ENCODE measurements at regions not wholly inside any gene's neighbourhood (a gene's known extent, or its start where the extent isn't known, plus 50 kb on each side); places are given as distances from the start of the nearest gene placed in this dataset.
"Not testable (repeated sequence)": the region's sequence is repeated elsewhere in the genome, so short reads cannot be mapped to it uniquely, and the experiment has no call there.

- Mint-ChIP-seq H3K4me3 (ENCODE audit: unreplicated experiment) (no peak overlapping the region), H3K27me3 (ENCODE audit: unreplicated experiment) (peaks cover 12% of the 10 kb centered on the region), H3K27ac (ENCODE audit: unreplicated experiment) (peak overlapping the region; percentile 77), H3K36me3 (ENCODE audit: unreplicated experiment) (no peaks in the 10 kb centered on the region), H3K9me3 (ENCODE audit: unreplicated experiment) (peaks cover 3% of the 10 kb centered on the region), H3K4me1 (ENCODE audit: unreplicated experiment) (peaks cover 26% of the 10 kb centered on the region)
- no peak for DNase-seq (ENCODE audit: extremely low spot score, unreplicated experiment)
- TF ChIP-seq CTCF (IDR thresholded peaks at IDR 0.05) = no peak
Measured at GRCh38 chr1:65082346-65083040, 65.5 kb upstream of the AK4 start.

GRCh38 chr1:65083263-65083896 is 64.6 kb upstream of the AK4 start:
- TF ChIP-seq CTCF (IDR thresholded peaks at IDR 0.05) = no peak
- H3K9me3 Mint-ChIP-seq (ENCODE audit: unreplicated experiment) = peaks cover 7% of the 10 kb centered on the region
- peak overlapping the region; percentile 77 for H3K27ac Mint-ChIP-seq (ENCODE audit: unreplicated experiment)
- DNase-seq (ENCODE audit: extremely low spot score, unreplicated experiment) = no peak
- peaks cover 26% of the 10 kb centered on the region for H3K4me1 Mint-ChIP-seq (ENCODE audit: unreplicated experiment)
- no peak overlapping the region for H3K4me3 Mint-ChIP-seq (ENCODE audit: unreplicated experiment)
- H3K36me3 Mint-ChIP-seq (ENCODE audit: unreplicated experiment) = no peaks in the 10 kb centered on the region
- peaks cover 17% of the 10 kb centered on the region for H3K27me3 Mint-ChIP-seq (ENCODE audit: unreplicated experiment)

- no peak for TF ChIP-seq CTCF (IDR thresholded peaks at IDR 0.05)
- peak overlapping the region; percentile 50 for H3K27ac Mint-ChIP-seq (ENCODE audit: unreplicated experiment)
Measured at GRCh38 chr1:65084066-65084465, 63.9 kb upstream of the AK4 start.

GRCh38 chr1:65087519-65087918 is 60.5 kb upstream of the AK4 start:
- peaks cover 15% of the 10 kb centered on the region for H3K4me1 Mint-ChIP-seq (ENCODE audit: unreplicated experiment)
- peaks cover 23% of the 10 kb centered on the region for H3K27me3 Mint-ChIP-seq (ENCODE audit: unreplicated experiment)
- not testable (repeated sequence) for H3K9me3 Mint-ChIP-seq (ENCODE audit: unreplicated experiment); H3K27ac Mint-ChIP-seq (ENCODE audit: unreplicated experiment); H3K4me3 Mint-ChIP-seq (ENCODE audit: unreplicated experiment); H3K36me3 Mint-ChIP-seq (ENCODE audit: unreplicated experiment); DNase-seq (ENCODE audit: extremely low spot score, unreplicated experiment)

More at GRCh38 chr1:65084066-65084465, 63.9 kb upstream of the AK4 start:
- DNase-seq (ENCODE audit: extremely low spot score, unreplicated experiment) = no peak
- H3K4me1 Mint-ChIP-seq (ENCODE audit: unreplicated experiment) = peaks cover 26% of the 10 kb centered on the region
- H3K27me3 Mint-ChIP-seq (ENCODE audit: unreplicated experiment) = peaks cover 20% of the 10 kb centered on the region
- H3K4me3 Mint-ChIP-seq (ENCODE audit: unreplicated experiment) = no peak overlapping the region
- H3K36me3 Mint-ChIP-seq (ENCODE audit: unreplicated experiment) = no peaks in the 10 kb centered on the region
- H3K9me3 Mint-ChIP-seq (ENCODE audit: unreplicated experiment) = peaks cover 7% of the 10 kb centered on the region

- Mint-ChIP-seq H3K4me3 (ENCODE audit: unreplicated experiment) (no peak overlapping the region), H3K9me3 (ENCODE audit: unreplicated experiment) (peaks cover 23% of the 10 kb centered on the region), H3K27ac (ENCODE audit: unreplicated experiment) (no peak overlapping the region), H3K27me3 (ENCODE audit: unreplicated experiment) (peaks cover 37% of the 10 kb centered on the region), H3K36me3 (ENCODE audit: unreplicated experiment) (peaks cover 8% of the 10 kb centered on the region), H3K4me1 (ENCODE audit: unreplicated experiment) (peaks cover 3% of the 10 kb centered on the region)
- DNase-seq (ENCODE audit: extremely low spot score, unreplicated experiment) = no peak
- no peak for TF ChIP-seq CTCF (IDR thresholded peaks at IDR 0.05)
Measured at GRCh38 chr1:65090406-65090805, 57.6 kb upstream of the AK4 start.

All from osteocyte (in vitro differentiated cells).